H1 (cell line): ENCODE measurements at regions not wholly inside any gene's neighbourhood (a gene's known extent, or its start where the extent isn't known, plus 50 kb on each side); places are given as distances from the start of the nearest gene placed in this dataset.

ENCODE experiments used
- ASH2L ChIP-seq: fragments of 200-600, 300-600 bp; sonication (generic); IDR thresholded peaks from one replicate; pipeline ENCODE4 v1.7.1; 2017; ENCODE audit warnings: low read length
- EGR1 ChIP-seq: IDR thresholded peaks from 2 replicates; pipeline ENCODE4 v1.6.1; 2011; ENCODE audit warnings: low read depth, low read length, borderline replicate concordance

DNA sequence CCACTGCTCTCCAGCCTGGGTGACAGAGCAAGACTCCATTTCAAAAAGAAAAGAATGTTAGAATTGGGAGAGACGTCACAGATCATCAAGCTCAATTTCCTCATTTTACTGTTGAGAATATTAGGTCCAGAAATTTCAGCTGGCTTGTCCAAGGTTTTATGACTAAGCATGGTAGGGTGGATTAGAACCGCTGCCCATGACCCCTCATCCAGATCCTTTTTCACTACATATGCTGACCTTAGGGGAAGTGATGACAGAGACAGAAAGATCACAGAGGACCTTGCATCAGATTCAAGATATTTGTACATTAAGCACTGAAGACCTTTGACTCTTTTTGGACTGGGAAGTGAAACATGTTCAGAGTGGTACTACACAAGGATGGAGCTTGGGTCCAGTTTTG lies 134.5 kb downstream of the ADAMTS15 start (continued):
- no peak for TF ChIP-seq ASH2L
- TF ChIP-seq EGR1 = no peak
